ENCODE measurements at regions not wholly inside any gene's neighbourhood (a gene's known extent, or its start where the extent isn't known, plus 50 kb on each side); places are given as distances from the start of the nearest gene placed in this dataset.

GRCh38 chr5:129372025-129372424, 88.1 kb upstream of the ADAMTS19 start:
- ChIA-PET POLR2A (no interaction called here), CTCF (no interaction called here)
- H3K27ac ChIP-seq (ENCODE audit: low read length in 2 of 2), result no peak overlapping the region
- H3K36me3 ChIP-seq (replicated peaks in 1 of 2; ENCODE audit: control extremely low read depth in 1 of 2, control insufficient read depth in 1 of 2, extremely low read depth in 1 of 2, insufficient read depth in 2 of 2, low read length in 1 of 2), result no peaks in the 10 kb centered on the region
- no peak overlapping the region for H3K9ac ChIP-seq (ENCODE audit: low read length)
- H3K4me2 ChIP-seq (replicated peaks; ENCODE audit: low read depth, low read length, poor library complexity, severe bottlenecking), result no peak overlapping the region
- H3K79me2 ChIP-seq (ENCODE audit: control insufficient read depth, insufficient read depth, low read length), result no peaks in the 10 kb centered on the region
- TF ChIP-seq, protein P1, sequence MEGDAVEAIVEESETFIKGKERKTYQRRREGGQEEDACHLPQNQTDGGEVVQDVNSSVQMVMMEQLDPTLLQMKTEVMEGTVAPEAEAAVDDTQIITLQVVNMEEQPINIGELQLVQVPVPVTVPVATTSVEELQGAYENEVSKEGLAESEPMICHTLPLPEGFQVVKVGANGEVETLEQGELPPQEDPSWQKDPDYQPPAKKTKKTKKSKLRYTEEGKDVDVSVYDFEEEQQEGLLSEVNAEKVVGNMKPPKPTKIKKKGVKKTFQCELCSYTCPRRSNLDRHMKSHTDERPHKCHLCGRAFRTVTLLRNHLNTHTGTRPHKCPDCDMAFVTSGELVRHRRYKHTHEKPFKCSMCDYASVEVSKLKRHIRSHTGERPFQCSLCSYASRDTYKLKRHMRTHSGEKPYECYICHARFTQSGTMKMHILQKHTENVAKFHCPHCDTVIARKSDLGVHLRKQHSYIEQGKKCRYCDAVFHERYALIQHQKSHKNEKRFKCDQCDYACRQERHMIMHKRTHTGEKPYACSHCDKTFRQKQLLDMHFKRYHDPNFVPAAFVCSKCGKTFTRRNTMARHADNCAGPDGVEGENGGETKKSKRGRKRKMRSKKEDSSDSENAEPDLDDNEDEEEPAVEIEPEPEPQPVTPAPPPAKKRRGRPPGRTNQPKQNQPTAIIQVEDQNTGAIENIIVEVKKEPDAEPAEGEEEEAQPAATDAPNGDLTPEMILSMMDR (IDR thresholded peaks at IDR 0.05), result no peak
- TF ChIP-seq EZH2 (IDR thresholded peaks at IDR 0.05; ENCODE audit: borderline replicate concordance, insufficient read depth, low read depth, low read length, poor library complexity, severe bottlenecking), result no peak
- H3K9me3 ChIP-seq (ENCODE audit: control extremely low read depth in 1 of 3, control insufficient read depth in 2 of 3, insufficient read depth in 1 of 3, low read length in 2 of 3), result no peaks in the 10 kb centered on the region
- Mint-ChIP-seq H3K9me3 (ENCODE audit: insufficient read depth) (no peaks in the 10 kb centered on the region), H3K27ac (no peak overlapping the region), H3K4me3 (no peak overlapping the region), H3K27me3 (no peaks in the 10 kb centered on the region), H3K4me1 (no peaks in the 10 kb centered on the region)
- no peak for DNase-seq
- H3K27me3 ChIP-seq (replicated peaks in 1 of 4; ENCODE audit: control extremely low read depth in 1 of 4, control insufficient read depth in 3 of 4, insufficient read depth in 4 of 4, low read length in 3 of 4), result no peaks in the 10 kb centered on the region
- H2AFZ ChIP-seq (ENCODE audit: insufficient read depth, low read depth, low read length, poor library complexity, severe bottlenecking), result no peak overlapping the region
- H4K20me1 ChIP-seq (ENCODE audit: control insufficient read depth, insufficient read depth, low read length, poor library complexity, severe bottlenecking), result no peaks in the 10 kb centered on the region
- no CpG with 5 or more reads among the region's 2 CpGs for WGBS (ENCODE audit: insufficient coverage)
- intact Hi-C loops (cut with micrococcal nuclease), result no loop called here
- H3K4me1 ChIP-seq (ENCODE audit: control insufficient read depth in 2 of 2, insufficient read depth in 2 of 2, low read length in 2 of 2), result no peaks in the 10 kb centered on the region
- no peak for ATAC-seq (ENCODE audit: low read depth)
- no peak overlapping the region for H3K4me3 ChIP-seq (ENCODE audit: control extremely low read depth in 1 of 5, extremely low read depth in 1 of 5, insufficient read depth in 1 of 5, low read depth in 2 of 5, low read length in 4 of 5)

DNA sequence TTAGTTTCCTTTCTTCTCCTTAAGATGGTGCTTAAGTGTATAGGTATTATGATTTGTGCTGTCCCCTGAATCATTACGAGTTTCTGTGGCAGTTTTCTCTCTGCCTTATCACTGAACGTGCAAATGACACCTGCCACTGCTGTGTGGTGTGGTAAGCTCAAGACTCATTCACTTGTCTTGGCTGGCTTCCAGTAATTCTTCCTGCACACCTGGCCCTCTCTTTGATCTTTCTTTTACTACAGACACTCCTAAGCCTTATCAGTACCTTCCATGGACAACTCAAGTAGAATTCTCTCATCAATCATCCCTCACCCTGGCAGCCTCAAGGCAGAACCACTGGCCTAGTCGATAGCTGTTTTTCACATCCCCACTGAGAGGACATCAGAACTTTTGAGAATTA, 82.6 kb upstream of the ADAMTS19 start:
- Histone ChIP-seq H3K4me1 (ENCODE audit: control insufficient read depth in 2 of 2, insufficient read depth in 2 of 2, low read length in 2 of 2) (no peaks in the 10 kb centered on the region), H3K9ac (ENCODE audit: low read length) (no peak overlapping the region), H3K79me2 (ENCODE audit: control insufficient read depth, insufficient read depth, low read length) (no peaks in the 10 kb centered on the region), H3K4me2 (replicated peaks; ENCODE audit: low read depth, low read length, poor library complexity, severe bottlenecking) (no peak overlapping the region), H3K9me3 (ENCODE audit: control extremely low read depth in 1 of 3, control insufficient read depth in 2 of 3, insufficient read depth in 1 of 3, low read length in 2 of 3) (no peaks in the 10 kb centered on the region), H3K36me3 (replicated peaks in 1 of 2; ENCODE audit: control extremely low read depth in 1 of 2, control insufficient read depth in 1 of 2, extremely low read depth in 1 of 2, insufficient read depth in 2 of 2, low read length in 1 of 2) (no peaks in the 10 kb centered on the region), H3K27me3 (replicated peaks in 1 of 4; ENCODE audit: control extremely low read depth in 1 of 4, control insufficient read depth in 3 of 4, insufficient read depth in 4 of 4, low read length in 3 of 4) (no peaks in the 10 kb centered on the region), H2AFZ (ENCODE audit: insufficient read depth, low read depth, low read length, poor library complexity, severe bottlenecking) (no peak overlapping the region), H3K4me3 (ENCODE audit: control extremely low read depth in 1 of 5, extremely low read depth in 1 of 5, insufficient read depth in 1 of 5, low read depth in 2 of 5, low read length in 4 of 5) (no peak overlapping the region), H4K20me1 (ENCODE audit: control insufficient read depth, insufficient read depth, low read length, poor library complexity, severe bottlenecking) (no peaks in the 10 kb centered on the region), H3K27ac (ENCODE audit: low read length in 2 of 2) (no peak overlapping the region)
- no peak for DNase-seq
- ChIA-PET POLR2A (no interaction called here), CTCF (no interaction called here)
- H3K4me1 Mint-ChIP-seq, result no peaks in the 10 kb centered on the region
- no peak for ATAC-seq (ENCODE audit: low read depth)
- H3K9me3 Mint-ChIP-seq (ENCODE audit: insufficient read depth), result no peaks in the 10 kb centered on the region
- no peak overlapping the region for H3K27ac Mint-ChIP-seq
- intact Hi-C loops (cut with micrococcal nuclease), result no loop called here
- TF ChIP-seq, protein P1 (IDR thresholded peaks at IDR 0.05), result no peak
- TF ChIP-seq EZH2 (IDR thresholded peaks at IDR 0.05; ENCODE audit: borderline replicate concordance, insufficient read depth, low read depth, low read length, poor library complexity, severe bottlenecking), result no peak
- WGBS (ENCODE audit: insufficient coverage), result 17% methylated on average over 2 of the region's 3 CpGs
- no peak overlapping the region for H3K4me3 Mint-ChIP-seq
- no peaks in the 10 kb centered on the region for H3K27me3 Mint-ChIP-seq
